NCI-H524 (cell line): ENCODE measurements at regions not wholly inside any gene's neighbourhood (a gene's known extent, or its start where the extent isn't known, plus 50 kb on each side); places are given as distances from the start of the nearest gene placed in this dataset.

Source experiments
- DNase-seq, 2 experiments: peaks; one replicate each; lab custom pipeline; 2025; lab: John Stamatoyannopoulos, UW

DNA sequence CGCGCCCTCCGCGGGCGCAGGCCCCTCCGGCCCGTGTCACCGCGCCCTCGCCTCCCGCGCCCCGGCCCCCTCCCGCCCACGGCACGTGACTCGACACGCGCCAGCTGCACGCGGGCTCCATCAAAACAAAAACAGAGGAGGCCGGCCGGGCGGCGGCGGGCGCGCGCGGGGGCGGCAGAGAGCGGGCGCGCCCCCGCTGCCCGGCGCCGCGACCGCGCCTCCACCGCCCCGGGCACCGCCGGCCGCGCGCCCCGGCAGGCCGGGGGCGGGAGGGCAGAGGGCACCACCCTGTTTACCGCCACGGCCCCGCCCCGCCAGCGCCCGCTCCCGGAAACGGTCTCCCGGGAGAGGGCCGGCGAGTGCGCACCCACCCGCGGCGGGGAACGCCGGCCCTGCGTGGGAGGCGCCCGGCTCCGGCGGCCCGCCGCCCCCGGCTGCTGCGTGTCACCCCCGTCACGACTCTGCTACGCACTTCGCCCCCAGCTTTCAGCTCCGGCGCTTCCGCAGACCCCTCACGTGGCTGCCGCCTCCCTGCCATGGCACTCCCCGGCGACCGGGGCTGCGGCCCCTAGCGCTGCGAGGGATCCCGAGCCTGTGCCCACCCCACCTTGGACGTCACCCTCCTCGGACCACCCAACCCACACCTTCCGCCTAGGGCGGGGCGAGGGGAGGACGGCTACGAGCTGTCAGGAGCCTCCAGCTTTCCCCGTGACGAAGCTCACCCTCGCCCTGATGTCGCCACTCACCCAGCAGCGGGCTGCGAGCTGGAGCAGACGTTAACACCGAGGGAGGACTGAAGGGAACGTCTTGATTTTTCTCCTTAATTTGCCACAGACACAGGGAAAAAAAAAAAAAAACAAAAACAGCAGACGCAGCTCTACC, 221.6 kb upstream of the MKLN1 start:
- DNase-seq: peak; percentile 17 to 59

GRCh38 chr7:131106681-131107336, 220.9 kb upstream of the MKLN1 start:
- DNase-seq: peak; percentile 35 to 48

- peak; percentile 37 to 80 for DNase-seq
These were observed 220.1 kb upstream of the MKLN1 start for GRCh38 chr7:131107337-131108211.

DNA sequence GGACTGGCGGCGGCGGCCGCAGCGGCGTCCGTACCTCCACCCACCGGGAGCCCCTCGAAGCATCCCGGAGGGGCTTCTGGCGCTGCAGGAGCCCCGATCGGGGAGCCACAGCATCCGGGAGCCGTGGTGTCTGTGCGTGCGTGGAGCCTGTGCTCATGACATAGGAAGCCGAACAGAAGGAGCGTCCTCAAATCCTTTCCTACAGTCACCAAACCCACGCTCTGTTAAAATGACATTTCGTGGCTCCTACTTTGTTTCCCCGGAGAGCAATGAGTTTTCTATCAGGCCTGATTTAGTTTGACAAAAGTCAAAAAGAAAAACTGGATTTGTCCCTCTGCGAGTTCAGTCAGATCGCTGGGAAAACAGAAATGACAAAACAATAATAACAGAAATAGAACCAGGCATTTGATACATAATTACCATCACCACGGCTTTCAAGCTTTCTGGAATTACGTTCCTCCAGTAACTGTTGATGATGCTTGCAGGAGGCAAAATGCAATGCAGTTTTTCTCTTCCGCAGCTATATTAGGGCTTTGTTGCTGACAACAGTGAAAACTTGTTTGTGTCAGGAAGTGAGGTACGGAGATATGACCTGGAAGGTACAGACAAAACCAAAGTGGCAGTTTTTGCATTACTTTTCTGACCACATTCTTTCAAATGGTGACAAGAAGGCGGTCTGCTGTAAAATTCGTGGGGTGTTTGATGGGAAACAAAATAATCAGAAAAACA, 219.3 kb upstream of the MKLN1 start:
- DNase-seq: no peak

GRCh38 chr7:131109011-131109758, 218.5 kb upstream of the MKLN1 start:
- no peak for DNase-seq

GRCh38 chr7:131109759-131110296, 217.8 kb upstream of the MKLN1 start:
- DNase-seq: peak; percentile 33 to 47

DNA sequence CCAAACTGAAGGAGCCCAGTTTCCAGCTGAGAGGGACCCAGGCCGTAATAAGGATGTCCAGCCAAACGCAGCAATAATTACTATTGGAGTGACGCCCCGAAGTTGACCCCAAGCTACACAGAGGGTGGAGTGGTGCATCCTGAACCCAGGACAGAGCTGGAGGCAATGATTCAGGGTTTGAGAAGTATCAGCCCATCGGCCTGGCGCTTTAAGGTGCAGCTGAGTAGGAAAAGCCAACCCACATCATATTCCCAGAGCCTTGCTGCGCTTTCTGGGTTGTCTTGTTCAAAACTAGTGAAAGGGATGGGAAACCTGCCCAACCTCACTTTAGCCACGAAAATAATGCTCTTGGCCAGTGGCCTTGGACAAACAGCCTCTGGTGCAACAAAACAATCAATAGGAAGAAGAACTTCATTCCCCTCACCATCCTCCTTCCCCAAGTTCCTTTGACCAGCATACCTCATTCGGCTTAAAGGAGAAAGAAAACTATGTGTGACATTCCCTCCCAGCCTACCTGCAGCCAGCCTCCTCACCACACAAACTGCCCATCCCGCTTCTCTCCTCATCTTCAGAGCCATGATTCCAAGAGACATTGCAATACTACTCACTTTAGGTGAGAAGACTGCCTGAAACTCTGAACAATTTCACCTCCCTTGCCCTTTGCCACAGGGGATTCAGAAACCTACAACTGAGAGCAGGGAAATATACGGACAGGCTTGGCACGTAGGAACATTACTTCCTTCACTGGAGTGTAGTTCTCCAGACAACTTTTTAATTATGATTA, 217.2 kb upstream of the MKLN1 start:
- no peak for DNase-seq

DNA sequence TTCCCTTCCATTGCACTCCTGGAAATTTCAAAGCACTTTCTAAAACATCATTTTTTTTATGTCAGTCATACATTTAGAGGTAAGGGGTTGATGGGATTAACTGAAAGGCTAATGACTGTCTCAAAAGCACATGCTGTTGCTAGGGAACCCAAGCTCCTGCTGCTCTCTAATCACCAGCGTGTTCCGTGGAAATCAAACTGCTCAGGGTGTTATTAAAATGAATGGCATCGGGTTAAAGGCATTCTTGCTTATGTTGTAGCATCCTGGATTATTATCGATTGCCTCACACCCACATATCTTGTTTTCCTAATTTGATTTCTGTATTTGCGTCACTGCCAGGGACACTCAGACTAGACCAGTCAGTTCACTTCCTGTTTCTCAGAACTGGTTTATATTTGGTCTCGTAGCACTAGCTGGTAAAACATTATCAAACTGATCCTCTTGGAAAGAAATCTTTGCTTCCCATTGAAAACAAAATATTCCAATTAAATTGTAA, 216.5 kb upstream of the MKLN1 start:
- DNase-seq: peak; percentile 32 to 71

- DNase-seq: no peak
These were observed 215.9 kb upstream of the MKLN1 start for GRCh38 chr7:131111792-131112191.

- DNase-seq: no peak
These were observed 215.2 kb upstream of the MKLN1 start for GRCh38 chr7:131112431-131112830.

DNA sequence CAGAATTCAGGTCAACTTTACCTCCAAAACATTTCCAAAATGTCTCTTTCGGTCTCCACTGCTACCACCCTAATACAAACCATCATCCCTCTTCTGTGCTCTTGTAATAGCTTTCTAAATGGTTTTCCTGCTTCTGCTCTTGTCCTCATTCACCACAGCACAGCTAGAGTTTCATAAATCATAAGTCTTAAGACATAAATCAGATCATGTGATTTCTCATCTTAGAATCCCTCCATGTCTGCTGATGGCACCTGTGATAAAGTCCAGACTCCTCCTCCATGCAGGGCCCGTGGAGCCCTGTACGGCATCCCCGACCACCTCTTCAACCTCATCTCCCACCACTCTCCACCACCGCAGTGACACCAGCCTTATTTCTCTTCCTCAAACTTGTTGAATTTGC, 212.3 kb upstream of the MKLN1 start:
- DNase-seq: no peak

DNA sequence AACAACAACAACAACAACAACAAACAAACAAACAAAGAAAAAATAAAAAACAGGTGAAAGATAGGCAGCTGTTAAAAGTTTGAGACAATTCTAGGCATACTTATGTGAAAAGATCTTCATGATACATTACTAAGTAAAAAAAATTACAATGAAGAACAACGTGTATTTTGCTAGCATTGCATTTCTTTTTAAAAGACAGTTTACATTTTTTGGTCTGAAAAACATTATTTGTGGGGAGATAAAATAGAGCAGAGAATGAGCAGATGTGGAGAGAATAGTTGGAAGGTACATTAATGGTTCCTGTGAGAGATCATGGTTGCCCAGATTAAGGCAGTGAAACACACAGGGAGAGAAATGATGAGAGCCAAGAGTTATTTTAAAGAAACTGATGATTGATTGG, 210.2 kb upstream of the MKLN1 start:
- no peak for DNase-seq

DNA sequence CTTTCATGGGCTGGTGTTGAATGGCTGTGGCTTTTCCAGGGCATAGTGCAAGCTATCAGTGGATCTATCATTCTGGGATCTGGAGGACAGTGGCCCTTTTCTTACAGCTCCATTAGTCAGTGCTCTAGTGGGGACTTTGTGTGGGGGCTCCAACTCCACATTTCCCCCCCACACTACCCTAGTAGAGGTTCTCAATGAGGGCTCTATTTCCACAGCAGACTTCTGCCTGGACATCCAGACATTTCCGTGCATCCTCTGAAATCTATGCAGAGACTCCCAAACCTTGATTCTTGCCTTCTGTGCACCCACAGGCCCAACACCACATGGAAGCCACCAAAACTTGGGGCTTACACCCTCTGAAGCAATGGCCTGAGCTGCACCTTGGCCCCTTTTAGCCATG, 208.3 kb upstream of the MKLN1 start:
- DNase-seq: no peak

DNA sequence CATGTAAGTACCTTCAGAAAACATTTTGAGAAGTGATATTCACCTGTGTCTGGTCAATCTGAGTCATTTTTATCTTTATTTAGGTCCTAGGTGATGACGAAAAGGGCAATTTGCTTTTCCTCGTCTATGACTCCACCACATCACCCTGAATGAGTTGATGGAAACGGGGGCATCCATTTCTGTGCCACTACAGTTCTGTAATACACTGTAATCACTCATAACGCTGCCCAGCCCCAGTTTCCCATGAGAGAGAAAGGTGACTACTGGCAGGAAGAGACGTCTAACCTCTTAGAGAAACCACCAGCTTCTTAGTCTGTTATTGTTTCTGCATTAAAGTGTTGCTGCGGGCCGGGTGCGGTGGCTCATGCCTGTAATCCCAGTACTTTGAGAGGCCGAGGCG, 205.3 kb upstream of the MKLN1 start:
- no peak for DNase-seq

DNA sequence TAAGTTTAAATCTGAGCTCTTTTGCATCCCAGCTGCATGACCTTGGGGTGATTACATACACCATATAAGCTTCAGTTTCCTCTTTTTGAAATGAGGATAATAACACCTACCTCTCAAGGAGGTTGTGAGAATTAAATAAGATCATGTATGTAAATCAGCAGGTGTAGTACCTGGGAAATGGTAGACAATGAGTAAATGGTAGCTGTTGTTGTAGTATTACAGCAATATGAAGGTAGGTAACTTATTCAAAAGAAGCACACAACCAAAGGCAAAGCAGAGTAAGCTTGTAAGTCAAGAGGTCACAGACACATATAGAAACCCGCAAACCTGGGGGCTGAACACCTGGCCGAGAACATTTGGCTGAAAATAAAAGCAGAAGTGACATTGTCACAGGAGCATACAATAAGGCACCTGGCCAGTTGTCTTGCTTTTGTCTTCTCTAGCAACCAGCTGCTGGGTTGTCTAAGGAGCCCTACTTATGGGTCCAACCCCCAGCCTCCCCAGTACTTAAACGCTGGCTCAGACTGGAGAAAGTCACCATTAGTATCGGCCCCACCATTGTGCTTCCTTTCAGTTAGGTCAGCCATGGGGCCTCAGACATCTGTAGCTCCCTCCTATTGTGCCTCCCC, 203.6 kb upstream of the MKLN1 start:
- DNase-seq: no peak

GRCh38 chr7:131124867-131125266, 202.8 kb upstream of the MKLN1 start:
- DNase-seq: no peak

- DNase-seq: no peak
These were observed 197.4 kb upstream of the MKLN1 start for GRCh38 chr7:131130324-131130723.

DNA sequence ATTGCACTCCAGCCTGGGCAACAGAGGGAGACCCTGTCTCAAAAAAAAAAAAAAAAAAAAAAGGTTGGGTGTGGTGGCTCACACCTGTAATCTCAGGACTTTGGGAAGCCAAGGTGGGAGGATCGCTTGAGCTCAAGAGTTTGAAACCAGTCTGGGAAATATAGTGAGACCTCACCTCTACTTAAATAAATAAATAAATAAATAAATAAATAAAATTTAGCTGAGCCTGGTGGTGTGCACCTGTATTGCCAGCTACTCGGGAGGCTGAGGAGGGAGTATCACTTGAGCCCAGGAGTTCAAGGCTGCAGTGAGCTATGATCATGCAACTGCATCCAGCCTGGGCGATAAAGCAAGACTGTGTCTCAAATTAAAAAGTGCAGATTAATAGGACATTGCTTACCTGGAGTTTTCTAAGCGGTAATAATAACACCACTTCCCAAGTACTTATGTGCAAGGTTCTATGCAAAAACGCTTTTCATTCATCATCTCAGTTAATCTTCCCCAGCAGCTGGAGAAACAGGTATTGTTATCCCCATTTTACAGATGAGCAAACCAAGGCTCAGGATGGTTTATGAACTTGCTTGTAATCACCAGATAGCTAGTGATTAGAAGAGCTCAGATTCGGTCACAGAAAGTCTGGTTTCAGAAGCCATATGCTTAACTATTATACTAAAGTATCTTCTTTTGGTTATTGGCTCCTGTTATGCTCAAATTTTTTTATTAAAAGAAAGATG, 196.5 kb upstream of the MKLN1 start:
- no peak for DNase-seq
